ENCODE measurements at regions not wholly inside any gene's neighbourhood (a gene's known extent, or its start where the extent isn't known, plus 50 kb on each side); places are given as distances from the start of the nearest gene placed in this dataset.
"Not testable (repeated sequence)": the region's sequence is repeated elsewhere in the genome, so short reads cannot be mapped to it uniquely, and the experiment has no call there.

GRCh38 chr1:220942914-220943313, 63.7 kb downstream of the HLX start:
- TF ChIP-seq CTCF, POLR2A (IDR thresholded peaks at IDR 0.05): not testable (repeated sequence)

All from upper lobe of left lung (tissue), 4 donors.